ENCODE measurements at regions not wholly inside any gene's neighbourhood (a gene's known extent, or its start where the extent isn't known, plus 50 kb on each side); places are given as distances from the start of the nearest gene placed in this dataset.
"Not testable (repeated sequence)": the region's sequence is repeated elsewhere in the genome, so short reads cannot be mapped to it uniquely, and the experiment has no call there.

- no peak for DNase-seq
- no peak for ATAC-seq
- intact Hi-C loops (cut with micrococcal nuclease): no loop called here
These were observed 108.7 kb downstream of the SUCLA2 start for GRCh38 chr13:47892374-47892773.

- intact Hi-C loops (cut with micrococcal nuclease): no loop called here
- DNase-seq: no peak
- no peak for ATAC-seq
These were observed 110.8 kb downstream of the SUCLA2 start for GRCh38 chr13:47890146-47890814.

GRCh38 chr13:47886314-47886713 lies 114.8 kb downstream of the SUCLA2 start:
- DNase-seq (no peak), ATAC-seq (no peak)
- intact Hi-C loops (cut with micrococcal nuclease): no loop called here

GRCh38 chr13:47875201-47875600 lies 125.9 kb downstream of the SUCLA2 start:
- DNase-seq (no peak), ATAC-seq (no peak)
- intact Hi-C loops (cut with micrococcal nuclease): no loop called here

DNA sequence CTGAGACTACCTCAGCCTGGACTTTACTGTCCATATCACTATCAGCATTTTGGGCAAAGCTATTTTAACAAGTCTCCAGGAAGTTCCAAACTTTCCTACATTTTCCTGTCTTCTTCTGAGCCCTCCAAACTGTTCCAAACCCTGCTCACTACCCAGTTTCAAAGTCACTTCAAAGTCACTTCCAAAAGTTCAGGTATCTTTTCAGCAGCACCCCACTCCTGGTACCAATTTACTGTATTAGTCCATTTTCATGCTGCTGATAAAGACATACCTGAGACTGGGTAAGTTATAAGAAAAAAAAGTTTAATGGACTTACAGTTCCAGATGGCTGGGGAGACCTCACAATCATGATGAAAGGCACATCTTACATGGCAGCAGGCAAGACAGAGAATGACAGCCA lies 127.1 kb downstream of the SUCLA2 start:
- intact Hi-C loops (cut with micrococcal nuclease); ATAC-seq; DNase-seq: not testable (repeated sequence)

GRCh38 chr13:47873319-47873718 lies 127.8 kb downstream of the SUCLA2 start:
- intact Hi-C loops (cut with micrococcal nuclease); DNase-seq; ATAC-seq: not testable (repeated sequence)

DNA sequence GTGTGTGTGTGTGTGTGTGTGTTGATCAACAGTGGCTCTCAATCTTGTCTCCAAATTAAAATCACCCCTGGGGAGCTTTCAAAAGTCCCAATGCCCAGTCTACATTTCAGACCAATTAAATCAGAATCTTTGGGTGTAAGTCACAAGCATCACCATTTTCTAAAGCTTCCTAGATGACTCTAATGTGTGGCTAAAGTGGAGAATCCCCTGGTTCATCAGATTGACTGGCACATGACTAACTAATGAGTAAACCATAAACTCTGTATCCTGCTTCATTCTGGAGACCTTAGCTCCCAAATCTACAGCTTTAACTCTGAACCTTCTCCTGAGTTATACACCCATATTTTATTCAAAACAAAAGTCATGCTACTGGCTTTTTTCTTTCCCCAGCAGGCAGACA lies 131.3 kb downstream of the SUCLA2 start:
- ATAC-seq (no peak), DNase-seq (no peak)
- intact Hi-C loops (cut with micrococcal nuclease): no loop called here

DNA sequence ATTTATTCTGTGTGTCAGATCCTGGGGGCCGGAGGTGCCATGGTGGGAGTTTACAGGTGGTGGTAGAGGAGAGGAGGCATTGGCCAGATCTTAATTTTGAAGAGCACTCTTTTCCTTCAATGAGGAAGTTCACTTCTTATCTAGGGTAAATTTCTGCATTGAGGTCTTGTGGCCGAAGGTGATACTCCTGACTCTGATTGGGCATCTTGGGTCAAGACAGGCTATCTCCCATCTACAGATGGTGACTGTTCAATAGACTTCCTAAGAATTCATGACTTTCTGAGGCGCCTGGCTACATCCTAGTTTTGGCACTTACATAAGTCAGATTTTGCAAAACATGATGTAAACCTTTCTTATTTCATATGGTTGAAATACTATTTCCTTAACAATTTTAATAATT lies 135.2 kb downstream of the SUCLA2 start:
- ATAC-seq (no peak), DNase-seq (no peak)
- intact Hi-C loops (cut with micrococcal nuclease): no loop called here

DNA sequence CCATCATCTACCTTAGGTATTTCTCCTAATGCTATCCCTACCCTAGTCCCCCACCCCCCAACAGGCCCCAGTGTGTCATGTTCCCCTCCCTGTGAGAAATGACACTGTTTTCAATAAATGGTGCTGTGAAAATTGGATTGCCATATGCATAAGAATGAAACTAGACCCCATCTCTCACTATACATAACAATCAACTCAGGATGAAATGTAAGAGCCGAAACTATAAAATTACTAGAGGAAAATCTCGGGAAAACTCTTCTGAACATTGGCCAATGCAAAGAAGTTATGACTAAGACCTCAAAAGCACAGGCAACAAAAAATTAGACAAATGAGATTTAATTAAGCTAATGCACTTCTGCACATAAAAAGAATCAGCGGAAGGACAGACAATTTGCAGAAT lies 138.2 kb downstream of the SUCLA2 start:
- ATAC-seq (no peak), DNase-seq (no peak)
- intact Hi-C loops (cut with micrococcal nuclease): no loop called here

DNA sequence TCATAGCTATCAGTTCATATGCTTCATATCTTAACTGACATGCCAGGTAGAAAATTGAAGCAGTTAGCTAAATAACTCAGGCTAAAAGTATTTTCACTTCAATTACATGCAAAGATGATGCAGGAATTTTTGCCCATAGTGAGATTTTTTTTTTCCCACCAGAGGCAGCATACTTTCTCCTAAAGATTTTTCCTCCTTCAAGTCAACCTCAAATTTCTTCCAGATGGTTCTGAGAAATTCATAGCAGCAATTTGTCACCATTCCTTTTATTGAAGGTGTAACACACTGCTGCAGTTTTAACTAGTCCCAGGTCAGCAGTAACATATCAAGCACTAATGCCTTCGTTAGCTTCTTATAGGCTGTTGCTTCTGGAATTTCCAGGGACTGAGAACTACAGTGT lies 141.9 kb downstream of the SUCLA2 start:
- DNase-seq (no peak), ATAC-seq (no peak)
- intact Hi-C loops (cut with micrococcal nuclease): no loop called here

DNA sequence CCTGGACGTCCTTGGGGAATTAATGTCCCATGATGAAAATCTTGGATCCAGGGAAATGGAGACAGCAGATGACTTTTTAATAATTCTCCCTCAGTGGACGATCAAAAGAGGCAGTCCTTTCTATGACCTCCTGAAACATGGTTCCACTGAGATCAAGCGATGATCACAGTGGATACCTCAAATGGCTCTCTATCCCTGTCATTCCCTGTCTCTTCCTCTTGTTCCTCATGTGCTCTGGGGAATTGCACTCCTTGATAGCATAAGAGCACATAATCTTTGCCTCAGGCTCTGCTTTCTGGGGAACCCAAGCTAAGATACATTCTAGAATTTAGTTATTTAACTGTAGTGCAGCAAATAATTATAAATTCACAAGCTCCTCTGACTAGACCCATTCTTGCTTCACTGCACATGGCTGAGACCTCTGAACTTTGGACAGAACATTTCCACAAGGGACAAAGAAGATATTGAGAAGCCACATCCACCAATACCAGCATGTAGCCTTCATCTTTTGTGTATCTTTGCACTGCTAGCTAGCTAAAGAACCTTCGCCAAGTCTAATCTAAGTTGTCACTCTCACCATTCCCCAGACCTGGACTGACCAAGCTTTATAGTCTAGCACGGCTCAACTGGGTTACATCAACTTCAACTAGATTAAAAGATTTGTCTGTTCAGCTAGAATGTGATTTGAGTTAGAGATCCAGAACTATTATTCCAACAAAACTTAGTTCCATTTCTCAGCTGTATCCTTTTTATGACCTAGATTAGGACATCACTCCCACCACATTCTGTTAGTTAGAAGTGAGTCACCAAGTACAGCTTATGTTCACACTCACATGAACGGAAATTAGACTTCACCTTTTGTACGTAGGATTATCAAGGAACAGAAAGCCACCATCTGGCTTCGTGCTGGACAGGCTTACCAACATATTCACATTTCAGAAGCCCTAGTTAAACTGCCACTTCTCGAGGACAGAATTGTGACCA lies 142.7 kb downstream of the SUCLA2 start:
- ATAC-seq (no peak), DNase-seq (no peak)
- intact Hi-C loops (cut with micrococcal nuclease): no loop called here

GRCh38 chr13:47853236-47853635 lies 147.8 kb downstream of the SUCLA2 start:
- intact Hi-C loops (cut with micrococcal nuclease): no loop called here
- DNase-seq (no peak), ATAC-seq (no peak)

DNA sequence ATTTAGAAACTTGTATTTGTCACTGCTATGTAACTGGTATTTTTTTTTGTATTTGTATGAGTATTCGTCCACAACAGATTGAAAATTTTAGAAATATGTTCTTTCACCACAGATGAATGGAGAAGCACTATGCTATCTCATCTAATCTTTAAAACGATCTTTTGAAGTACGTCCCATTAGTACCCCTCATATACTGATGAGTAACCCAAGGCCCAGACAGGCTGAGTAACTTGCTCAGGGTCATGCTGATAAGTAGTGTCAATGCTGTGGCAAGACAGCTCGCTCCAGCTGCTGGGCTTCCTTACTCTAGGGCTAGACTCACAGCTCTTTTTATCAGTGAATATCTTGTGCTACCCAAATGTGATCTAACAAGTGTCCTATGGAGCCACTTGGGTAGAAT lies 154.2 kb downstream of the SUCLA2 start:
- ATAC-seq: no peak
- intact Hi-C loops (cut with micrococcal nuclease): no loop called here
- DNase-seq: no peak

DNA sequence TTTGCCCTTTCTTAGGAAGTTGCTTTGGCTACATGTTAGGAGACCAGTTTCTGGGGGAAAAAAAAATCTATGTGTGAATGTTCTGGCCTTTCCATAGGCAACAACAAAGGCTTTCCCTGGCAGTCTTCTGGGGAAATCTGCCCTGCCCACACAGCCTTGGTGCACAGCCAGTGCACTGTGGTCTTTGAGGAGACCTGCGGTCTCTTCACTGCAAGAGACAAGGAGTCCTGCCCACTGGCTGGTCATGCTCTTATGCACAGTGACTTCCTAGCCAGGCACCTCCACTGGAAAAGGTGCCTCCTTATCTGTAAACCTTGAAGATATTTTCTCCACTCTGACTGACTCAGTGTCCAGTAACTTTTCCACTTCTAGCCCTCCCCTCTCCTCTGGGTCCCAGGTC lies 155.1 kb downstream of the SUCLA2 start:
- ATAC-seq (no peak), DNase-seq (no peak)

DNA sequence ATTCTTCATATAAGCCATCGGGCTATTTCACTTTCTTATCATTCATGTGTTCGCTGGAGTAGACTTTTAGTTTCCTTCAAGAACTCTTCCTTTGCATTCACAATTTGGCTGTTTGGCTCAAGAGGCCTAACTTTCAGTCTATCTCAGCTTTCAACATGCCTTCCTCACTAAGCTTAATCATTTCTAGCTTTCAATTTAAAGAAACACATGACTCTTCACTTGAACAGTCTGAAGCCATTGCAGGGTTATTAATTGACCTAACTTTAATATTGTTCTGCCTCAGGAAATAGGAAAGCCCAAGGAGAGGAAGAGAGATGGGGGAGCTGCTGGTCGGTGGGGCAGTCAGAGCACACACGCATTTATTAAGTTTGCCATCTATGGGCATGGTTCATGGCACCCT lies 158.1 kb downstream of the SUCLA2 start:
- ATAC-seq (no peak), DNase-seq (no peak)
- intact Hi-C loops (cut with micrococcal nuclease): no loop called here

More for the DNA sequence above, 155.1 kb downstream of the SUCLA2 start:
- intact Hi-C loops (cut with micrococcal nuclease): no loop called here

GRCh38 chr13:47841151-47841550 lies 159.9 kb downstream of the SUCLA2 start:
- ATAC-seq (no peak), DNase-seq (no peak)
- intact Hi-C loops (cut with micrococcal nuclease): no loop called here

GRCh38 chr13:47837906-47838305 lies 163.2 kb downstream of the SUCLA2 start:
- no peak for DNase-seq
- ATAC-seq: no peak
- intact Hi-C loops (cut with micrococcal nuclease): no loop called here

- intact Hi-C loops (cut with micrococcal nuclease): no loop called here
- no peak for ATAC-seq
- DNase-seq: no peak
These were observed 163.8 kb downstream of the SUCLA2 start for GRCh38 chr13:47837104-47837880.

GRCh38 chr13:47835470-47836228 lies 165.4 kb downstream of the SUCLA2 start:
- ATAC-seq (no peak), DNase-seq (no peak)
- intact Hi-C loops (cut with micrococcal nuclease): no loop called here

Measured in left ventricle myocardium superior (tissue), 1 donor.